Upper lobe of left lung (tissue), 6 donors: ENCODE measurements at regions not wholly inside any gene's neighbourhood (a gene's known extent, or its start where the extent isn't known, plus 50 kb on each side); places are given as distances from the start of the nearest gene placed in this dataset.

Source experiments
- ATAC-seq, 2 donors: fragments of 200-7000 bp; cut with Tn5 transposase; one replicate each; pipeline ENCODE4 v1.9.1; 2022; ENCODE audit warnings: mild to moderate bottlenecking in 2 of 2, moderate library complexity in 2 of 2; ENCODE audit not compliant: low FRiP score in 2 of 2
- DNase-seq, 2 donors: peaks; one replicate each; pipeline ENCODE4 v3.0.0-alpha.2; 2019 to 2020
- H3K27ac ChIP-seq, 4 donors: fragments of 200-600 bp; sonication (generic); one replicate each; pipeline ENCODE4 v1.5.1; 2016 to 2019
- H3K27me3 ChIP-seq, 4 donors: fragments of 200-600 bp; sonication (generic); one replicate each; pipeline ENCODE4 v1.5.1; 2017 to 2019
- H3K36me3 ChIP-seq, 4 donors: fragments of 200-600 bp; sonication (generic); one replicate each; pipeline ENCODE4 v1.5.1; 2016 to 2019
- H3K4me1 ChIP-seq, 4 donors: fragments of 200-600 bp; sonication (generic); one replicate each; pipeline ENCODE4 v1.5.1; 2018 to 2019
- H3K4me3 ChIP-seq, 4 donors: fragments of 200-600 bp; sonication (generic); one replicate each; pipeline ENCODE4 v1.5.1; 2017 to 2019; ENCODE audit warnings: mild to moderate bottlenecking in 2 of 4, moderate library complexity in 1 of 4
- H3K9me3 ChIP-seq, 4 donors: fragments of 200-600 bp; sonication (generic); one replicate each; pipeline ENCODE4 v1.5.1; 2018 to 2019
- CTCF ChIP-seq, 6 experiments: fragments of 450-650 bp in 4 of 6; fragments of 200-600 bp in 2 of 6; sonication (generic) in 2 of 6; IDR thresholded peaks; one replicate each; pipeline ENCODE4 v1.5.1; 2016 to 2019; ENCODE audit warnings: antibody characterized with exemption in 6 of 6
- EP300 ChIP-seq, 4 donors: sonication (generic); formaldehyde crosslinking; IDR thresholded peaks; one replicate each; pipeline ENCODE4 v1.5.1; 2017; ENCODE audit warnings: antibody characterized with exemption in 4 of 4, control low read depth in 2 of 4
- POLR2A ChIP-seq, 4 donors: fragments of 450-650 bp; IDR thresholded peaks; one replicate each; pipeline ENCODE4 v1.5.1; 2016 to 2017; ENCODE audit warnings: antibody characterized with exemption in 4 of 4, mild to moderate bottlenecking in 2 of 4
- POLR2AphosphoS5 ChIP-seq, 2 donors: sonication (generic); formaldehyde crosslinking; IDR thresholded peaks; one replicate each; pipeline ENCODE4 v1.5.1; 2017; ENCODE audit warnings: antibody characterized with exemption in 2 of 2
- WGBS, 2 donors: methylation state at CpG; one replicate each; pipeline ENCODE4 v1.1.5; 2017 to 2018; 5-methylcytosine and 5-hydroxymethylcytosine counted together
- donor health status: DM: no; HTN: no; CAD: no; lungs with moderate emphysema.
- donor health status: DM: no; HTN: yes; CAD: no; lungs with severe emphysema.

GRCh38 chr20:10806539-10806938 is 132.7 kb upstream of the JAG1 start:
- ATAC-seq (no peak), DNase-seq (no peak)
- no peak overlapping the region for H3K27ac ChIP-seq
- H3K9me3 ChIP-seq: no peaks in the 10 kb centered on the region
- TF ChIP-seq CTCF (IDR thresholded peaks at IDR 0.05) (no peak), POLR2AphosphoS5 (IDR thresholded peaks at IDR 0.05) (no peak), EP300 (IDR thresholded peaks at IDR 0.05) (no peak), POLR2A (IDR thresholded peaks at IDR 0.05) (no peak)
- 51 to 58% methylated on average over 3 of the region's 3 CpGs for WGBS, 2 donors
- no peaks in the 10 kb centered on the region for H3K36me3 ChIP-seq
- H3K4me3 ChIP-seq: no peak overlapping the region
- peaks cover 0 to 5% (median 0%) of the 10 kb centered on the region in 4 donors for H3K4me1 ChIP-seq
- H3K27me3 ChIP-seq: no peaks in the 10 kb centered on the region

GRCh38 chr20:10807013-10807412 is 133.2 kb upstream of the JAG1 start:
- no peak overlapping the region for H3K4me3 ChIP-seq
- H3K4me1 ChIP-seq: peaks cover 0 to 5% (median 0%) of the 10 kb centered on the region in 4 donors
- DNase-seq: no peak
- ATAC-seq: no peak
- WGBS, 2 donors: 81 to 100% methylated on average over 1 of the region's 1 CpG
- TF ChIP-seq EP300 (IDR thresholded peaks at IDR 0.05): no peak
- no peak for TF ChIP-seq POLR2AphosphoS5 (IDR thresholded peaks at IDR 0.05)
- TF ChIP-seq CTCF (IDR thresholded peaks at IDR 0.05): no peak
- TF ChIP-seq POLR2A (IDR thresholded peaks at IDR 0.05): no peak
- no peaks in the 10 kb centered on the region for H3K9me3 ChIP-seq
- no peak overlapping the region for H3K27ac ChIP-seq
- no peaks in the 10 kb centered on the region for H3K36me3 ChIP-seq
- no peaks in the 10 kb centered on the region for H3K27me3 ChIP-seq

- no peaks in the 10 kb centered on the region for H3K9me3 ChIP-seq
- TF ChIP-seq POLR2A (IDR thresholded peaks at IDR 0.05) (no peak), EP300 (IDR thresholded peaks at IDR 0.05) (no peak), CTCF (IDR thresholded peaks at IDR 0.05) (no peak), POLR2AphosphoS5 (IDR thresholded peaks at IDR 0.05) (no peak)
- H3K4me1 ChIP-seq: no peaks in the 10 kb centered on the region
- no peak overlapping the region for H3K27ac ChIP-seq
- H3K36me3 ChIP-seq: no peaks in the 10 kb centered on the region
- H3K27me3 ChIP-seq: no peaks in the 10 kb centered on the region
- WGBS, 2 donors: 82 to 90% methylated on average over 10 of the region's 10 CpGs
- ATAC-seq: no peak
- no peak for DNase-seq
- H3K4me3 ChIP-seq: no peak overlapping the region
Measured at GRCh38 chr20:10812759-10813327, 139.0 kb upstream of the JAG1 start.

GRCh38 chr20:10823585-10823984 is 149.8 kb upstream of the JAG1 start:
- Histone ChIP-seq H3K36me3 (no peaks in the 10 kb centered on the region), H3K27me3 (no peaks in the 10 kb centered on the region), H3K4me3 (no peak overlapping the region), H3K4me1 (no peaks in the 10 kb centered on the region), H3K27ac (no peak overlapping the region), H3K9me3 (no peaks in the 10 kb centered on the region)
- DNase-seq: no peak
- 87 to 89% methylated on average over 3 of the region's 3 CpGs for WGBS, 2 donors
- no peak for TF ChIP-seq EP300 (IDR thresholded peaks at IDR 0.05)
- TF ChIP-seq POLR2AphosphoS5 (IDR thresholded peaks at IDR 0.05): no peak
- TF ChIP-seq CTCF (IDR thresholded peaks at IDR 0.05): no peak
- no peak for TF ChIP-seq POLR2A (IDR thresholded peaks at IDR 0.05)
- no peak for ATAC-seq

GRCh38 chr20:10824750-10825500 is 151.1 kb upstream of the JAG1 start:
- WGBS, 2 donors: 87% methylated on average over 11 of the region's 11 CpGs
- DNase-seq: no peak
- ATAC-seq: no peak
- H3K4me1 ChIP-seq: no peaks in the 10 kb centered on the region
- no peaks in the 10 kb centered on the region for H3K36me3 ChIP-seq
- TF ChIP-seq POLR2A (IDR thresholded peaks at IDR 0.05) (no peak), POLR2AphosphoS5 (IDR thresholded peaks at IDR 0.05) (no peak), EP300 (IDR thresholded peaks at IDR 0.05) (no peak), CTCF (IDR thresholded peaks at IDR 0.05) (no peak)
- H3K27me3 ChIP-seq: no peaks in the 10 kb centered on the region
- H3K27ac ChIP-seq: no peak overlapping the region
- no peak overlapping the region for H3K4me3 ChIP-seq
- H3K9me3 ChIP-seq: no peaks in the 10 kb centered on the region
